ENCODE measurements at regions not wholly inside any gene's neighbourhood (a gene's known extent, or its start where the extent isn't known, plus 50 kb on each side); places are given as distances from the start of the nearest gene placed in this dataset.

- H3K27me3 ChIP-seq (ENCODE audit: low read depth, low read length) = no peaks in the 10 kb centered on the region
- H3K36me3 ChIP-seq (ENCODE audit: control insufficient read depth in 1 of 2, insufficient read depth in 2 of 2, low read length in 2 of 2) = no peaks in the 10 kb centered on the region
- H3K4me1 ChIP-seq (ENCODE audit: control insufficient read depth in 1 of 2, insufficient read depth in 2 of 2, low read length in 2 of 2) = peaks cover 10% of the 10 kb centered on the region in 2 donors
- H3K9me3 ChIP-seq (ENCODE audit: control insufficient read depth in 1 of 2, low read length in 2 of 2) = no peaks in the 10 kb centered on the region
- no peak overlapping the region for H3K27ac ChIP-seq (ENCODE audit: low read length)
- no peak overlapping the region for H3K4me3 ChIP-seq (ENCODE audit: low read depth in 1 of 2, low read length in 2 of 2)
Measured at GRCh38 chr15:70433586-70434324, 329.6 kb downstream of the UACA start.

GRCh38 chr15:70432924-70433495 lies 330.3 kb downstream of the UACA start:
- Histone ChIP-seq H3K27me3 (ENCODE audit: low read depth, low read length) (no peaks in the 10 kb centered on the region), H3K4me3 (ENCODE audit: low read depth in 1 of 2, low read length in 2 of 2) (no peak overlapping the region), H3K9me3 (ENCODE audit: control insufficient read depth in 1 of 2, low read length in 2 of 2) (no peaks in the 10 kb centered on the region), H3K4me1 (ENCODE audit: control insufficient read depth in 1 of 2, insufficient read depth in 2 of 2, low read length in 2 of 2) (peaks cover 10% of the 10 kb centered on the region in 2 donors), H3K36me3 (ENCODE audit: control insufficient read depth in 1 of 2, insufficient read depth in 2 of 2, low read length in 2 of 2) (no peaks in the 10 kb centered on the region), H3K27ac (ENCODE audit: low read length) (no peak overlapping the region)

- H3K27me3 ChIP-seq (ENCODE audit: low read depth, low read length) = no peaks in the 10 kb centered on the region
- H3K27ac ChIP-seq (ENCODE audit: low read length) = no peak overlapping the region
- H3K4me1 ChIP-seq (ENCODE audit: control insufficient read depth in 1 of 2, insufficient read depth in 2 of 2, low read length in 2 of 2) = peaks cover 10% of the 10 kb centered on the region in 2 donors
- no peaks in the 10 kb centered on the region for H3K36me3 ChIP-seq (ENCODE audit: control insufficient read depth in 1 of 2, insufficient read depth in 2 of 2, low read length in 2 of 2)
- H3K9me3 ChIP-seq (ENCODE audit: control insufficient read depth in 1 of 2, low read length in 2 of 2) = no peaks in the 10 kb centered on the region
- H3K4me3 ChIP-seq (ENCODE audit: low read depth in 1 of 2, low read length in 2 of 2) = no peak overlapping the region
Measured at GRCh38 chr15:70431854-70432253, 331.5 kb downstream of the UACA start.

GRCh38 chr15:70430069-70430468 lies 332.4 kb upstream of the TLE3 start:
- Histone ChIP-seq H3K27ac (ENCODE audit: low read length) (no peak overlapping the region), H3K27me3 (ENCODE audit: low read depth, low read length) (no peaks in the 10 kb centered on the region), H3K9me3 (ENCODE audit: control insufficient read depth in 1 of 2, low read length in 2 of 2) (no peaks in the 10 kb centered on the region), H3K4me1 (ENCODE audit: control insufficient read depth in 1 of 2, insufficient read depth in 2 of 2, low read length in 2 of 2) (peaks cover 10% of the 10 kb centered on the region in 2 donors), H3K36me3 (ENCODE audit: control insufficient read depth in 1 of 2, insufficient read depth in 2 of 2, low read length in 2 of 2) (no peaks in the 10 kb centered on the region), H3K4me3 (ENCODE audit: low read depth in 1 of 2, low read length in 2 of 2) (no peak overlapping the region)

GRCh38 chr15:70429056-70429722 lies 331.5 kb upstream of the TLE3 start:
- no peaks in the 10 kb centered on the region for H3K9me3 ChIP-seq (ENCODE audit: control insufficient read depth in 1 of 2, low read length in 2 of 2)
- H3K27ac ChIP-seq (ENCODE audit: low read length) = no peak overlapping the region
- H3K27me3 ChIP-seq (ENCODE audit: low read depth, low read length) = peaks cover 1% of the 10 kb centered on the region
- no peak overlapping the region for H3K4me3 ChIP-seq (ENCODE audit: low read depth in 1 of 2, low read length in 2 of 2)
- peaks cover 2 to 4% of the 10 kb centered on the region in 2 donors for H3K4me1 ChIP-seq (ENCODE audit: control insufficient read depth in 1 of 2, insufficient read depth in 2 of 2, low read length in 2 of 2)
- no peaks in the 10 kb centered on the region for H3K36me3 ChIP-seq (ENCODE audit: control insufficient read depth in 1 of 2, insufficient read depth in 2 of 2, low read length in 2 of 2)

- no peaks in the 10 kb centered on the region for H3K4me1 ChIP-seq (ENCODE audit: control insufficient read depth in 1 of 2, insufficient read depth in 2 of 2, low read length in 2 of 2)
- no peak overlapping the region for H3K27ac ChIP-seq (ENCODE audit: low read length)
- peaks cover 6% of the 10 kb centered on the region for H3K27me3 ChIP-seq (ENCODE audit: low read depth, low read length)
- no peaks in the 10 kb centered on the region for H3K36me3 ChIP-seq (ENCODE audit: control insufficient read depth in 1 of 2, insufficient read depth in 2 of 2, low read length in 2 of 2)
- H3K4me3 ChIP-seq (ENCODE audit: low read depth in 1 of 2, low read length in 2 of 2) = no peak overlapping the region
- H3K9me3 ChIP-seq (ENCODE audit: control insufficient read depth in 1 of 2, low read length in 2 of 2) = no peaks in the 10 kb centered on the region
Measured at GRCh38 chr15:70428211-70428822, 330.6 kb upstream of the TLE3 start.

- H3K36me3 ChIP-seq (ENCODE audit: control insufficient read depth in 1 of 2, insufficient read depth in 2 of 2, low read length in 2 of 2) = no peaks in the 10 kb centered on the region
- H3K27me3 ChIP-seq (ENCODE audit: low read depth, low read length) = peaks cover 6% of the 10 kb centered on the region
- H3K27ac ChIP-seq (ENCODE audit: low read length) = no peak overlapping the region
- H3K4me1 ChIP-seq (ENCODE audit: control insufficient read depth in 1 of 2, insufficient read depth in 2 of 2, low read length in 2 of 2) = no peaks in the 10 kb centered on the region
- no peak overlapping the region for H3K4me3 ChIP-seq (ENCODE audit: low read depth in 1 of 2, low read length in 2 of 2)
- no peaks in the 10 kb centered on the region for H3K9me3 ChIP-seq (ENCODE audit: control insufficient read depth in 1 of 2, low read length in 2 of 2)
Measured at GRCh38 chr15:70427167-70428120, 329.7 kb upstream of the TLE3 start.

GRCh38 chr15:70426096-70426821 lies 328.5 kb upstream of the TLE3 start:
- no peak overlapping the region for H3K4me3 ChIP-seq (ENCODE audit: low read depth in 1 of 2, low read length in 2 of 2)

GRCh38 chr15:70424937-70425411 lies 327.3 kb upstream of the TLE3 start:
- Histone ChIP-seq H3K9me3 (ENCODE audit: control insufficient read depth in 1 of 2, low read length in 2 of 2) (no peaks in the 10 kb centered on the region), H3K4me1 (ENCODE audit: control insufficient read depth in 1 of 2, insufficient read depth in 2 of 2, low read length in 2 of 2) (no peaks in the 10 kb centered on the region), H3K27me3 (ENCODE audit: low read depth, low read length) (peaks cover 6% of the 10 kb centered on the region), H3K27ac (ENCODE audit: low read length) (no peak overlapping the region), H3K36me3 (ENCODE audit: control insufficient read depth in 1 of 2, insufficient read depth in 2 of 2, low read length in 2 of 2) (no peaks in the 10 kb centered on the region), H3K4me3 (ENCODE audit: low read depth in 1 of 2, low read length in 2 of 2) (no peak overlapping the region)

More at GRCh38 chr15:70426096-70426821, 328.5 kb upstream of the TLE3 start:
- Histone ChIP-seq H3K4me1 (ENCODE audit: control insufficient read depth in 1 of 2, insufficient read depth in 2 of 2, low read length in 2 of 2) (no peaks in the 10 kb centered on the region), H3K27me3 (ENCODE audit: low read depth, low read length) (peaks cover 6% of the 10 kb centered on the region), H3K36me3 (ENCODE audit: control insufficient read depth in 1 of 2, insufficient read depth in 2 of 2, low read length in 2 of 2) (no peaks in the 10 kb centered on the region), H3K9me3 (ENCODE audit: control insufficient read depth in 1 of 2, low read length in 2 of 2) (no peaks in the 10 kb centered on the region), H3K27ac (ENCODE audit: low read length) (no peak overlapping the region)

GRCh38 chr15:70423267-70423666 lies 325.6 kb upstream of the TLE3 start:
- no peak overlapping the region for H3K4me3 ChIP-seq (ENCODE audit: low read depth in 1 of 2, low read length in 2 of 2)

More at GRCh38 chr15:70423267-70423666, 325.6 kb upstream of the TLE3 start:
- no peaks in the 10 kb centered on the region for H3K36me3 ChIP-seq (ENCODE audit: control insufficient read depth in 1 of 2, insufficient read depth in 2 of 2, low read length in 2 of 2)
- H3K9me3 ChIP-seq (ENCODE audit: control insufficient read depth in 1 of 2, low read length in 2 of 2) = no peaks in the 10 kb centered on the region
- no peak overlapping the region for H3K27ac ChIP-seq (ENCODE audit: low read length)
- peaks cover 6% of the 10 kb centered on the region for H3K27me3 ChIP-seq (ENCODE audit: low read depth, low read length)
- H3K4me1 ChIP-seq (ENCODE audit: control insufficient read depth in 1 of 2, insufficient read depth in 2 of 2, low read length in 2 of 2) = no peaks in the 10 kb centered on the region

Measured in muscle layer of duodenum (tissue), 2 donors.